HG02943 (cell line): ENCODE measurements at regions not wholly inside any gene's neighbourhood (a gene's known extent, or its start where the extent isn't known, plus 50 kb on each side); places are given as distances from the start of the nearest gene placed in this dataset.
"Not testable (repeated sequence)": the region's sequence is repeated elsewhere in the genome, so short reads cannot be mapped to it uniquely, and the experiment has no call there.

ENCODE experiments used
- ATAC-seq: cut with Tn5 transposase; IDR thresholded peaks from one replicate; pipeline ENCODE4 v1.9.1; 2021; ENCODE audit warnings: mild to moderate bottlenecking, low read depth, moderate library complexity; ENCODE audit not compliant: unreplicated experiment

DNA sequence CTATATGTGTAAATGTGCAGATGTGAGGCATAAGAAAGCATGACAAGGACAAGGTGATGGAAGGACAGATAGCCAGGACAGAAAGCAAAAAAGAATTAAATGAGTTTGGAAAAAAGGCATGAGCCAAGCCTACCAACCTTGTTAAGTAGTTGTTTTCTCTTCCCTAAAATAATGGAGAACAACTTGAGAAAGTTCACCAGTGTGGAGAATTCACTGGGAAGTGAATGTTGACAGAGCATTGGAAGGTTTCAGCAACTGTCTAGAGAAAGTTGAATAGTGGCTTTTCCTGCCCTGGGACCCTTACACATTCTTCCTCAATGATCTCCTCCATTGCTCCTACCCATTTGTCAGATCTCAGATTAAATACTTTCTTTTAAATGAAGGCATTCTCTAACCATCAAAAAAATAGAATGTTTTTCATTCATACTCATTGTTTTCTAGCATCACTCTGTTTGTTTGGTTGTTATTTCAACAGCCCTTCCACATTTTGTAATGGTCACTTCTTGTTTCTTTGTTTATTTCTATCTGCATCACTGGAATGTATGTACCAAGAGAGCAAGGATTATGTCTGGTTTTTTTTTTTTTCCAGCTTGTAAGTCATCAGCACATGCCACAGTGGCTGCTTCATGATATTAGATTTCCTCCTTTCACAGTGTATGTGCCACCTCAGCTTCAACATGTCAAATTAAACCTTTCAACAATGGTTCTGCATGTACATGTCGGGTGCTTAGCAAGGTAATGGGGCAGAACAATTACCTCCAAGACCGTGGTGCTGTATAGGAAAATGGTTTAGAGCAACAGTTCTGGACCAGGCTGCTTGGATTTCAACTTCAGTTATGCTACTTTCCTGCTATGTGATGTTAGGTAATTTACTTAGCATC lies 586.0 kb upstream of the VRK2 start:
- ATAC-seq, result no peak

DNA sequence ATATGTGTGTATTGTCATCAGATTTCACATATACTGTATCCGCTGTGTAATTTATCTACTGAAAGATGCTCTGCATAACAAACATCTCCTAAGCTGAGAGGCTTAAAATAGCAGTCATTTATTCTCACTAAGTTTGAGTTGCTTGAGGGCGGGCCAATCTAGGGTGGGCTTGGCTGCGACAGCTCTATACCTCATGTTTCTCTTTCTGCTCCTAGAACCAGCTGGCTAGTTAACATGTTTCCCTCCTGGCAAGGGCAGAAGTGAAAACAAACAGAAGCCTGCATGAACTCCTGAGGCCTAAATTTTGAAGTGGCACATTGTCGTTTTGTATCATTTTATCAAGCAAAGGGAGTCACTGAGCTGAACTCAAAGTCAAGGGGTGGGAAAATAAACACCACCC lies 585.0 kb upstream of the VRK2 start:
- no peak for ATAC-seq

DNA sequence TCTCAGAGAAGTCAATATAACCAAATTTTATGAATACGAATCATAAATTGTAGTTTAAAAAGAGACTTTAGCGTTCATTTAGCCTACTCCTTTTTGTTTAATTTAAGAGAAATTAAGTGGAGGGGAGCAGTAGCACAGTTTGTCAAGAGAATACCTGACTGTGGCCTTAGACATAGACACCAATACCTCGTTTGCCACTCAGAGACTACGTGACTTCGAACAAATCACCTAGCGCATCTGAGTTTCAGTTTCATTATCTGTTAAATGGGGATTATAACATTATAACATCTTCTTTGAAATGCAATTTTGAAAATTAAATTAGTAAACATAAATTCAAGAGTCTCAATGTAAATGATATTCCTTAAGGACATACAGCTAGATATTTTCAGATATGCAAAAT lies 581.5 kb upstream of the VRK2 start:
- ATAC-seq, result no peak

DNA sequence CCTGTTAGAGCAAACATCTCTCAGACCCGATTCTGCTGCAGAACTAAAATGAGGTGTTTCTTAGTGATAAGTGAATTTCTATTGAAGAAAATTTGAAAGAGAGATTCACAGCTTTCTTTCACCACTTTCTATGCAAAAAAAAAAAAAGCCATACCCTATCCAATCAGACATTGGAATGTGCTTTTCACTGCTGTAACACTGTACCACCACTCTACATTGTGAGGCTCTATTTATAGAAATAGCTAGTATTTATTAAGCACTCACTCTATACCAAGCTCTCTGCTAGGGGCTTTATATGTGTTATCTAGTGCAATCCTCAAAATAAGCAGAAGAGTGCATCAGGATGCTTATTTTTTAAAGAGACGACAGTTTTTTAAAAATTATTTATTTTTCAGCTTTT lies 580.6 kb upstream of the VRK2 start:
- ATAC-seq, result no peak

DNA sequence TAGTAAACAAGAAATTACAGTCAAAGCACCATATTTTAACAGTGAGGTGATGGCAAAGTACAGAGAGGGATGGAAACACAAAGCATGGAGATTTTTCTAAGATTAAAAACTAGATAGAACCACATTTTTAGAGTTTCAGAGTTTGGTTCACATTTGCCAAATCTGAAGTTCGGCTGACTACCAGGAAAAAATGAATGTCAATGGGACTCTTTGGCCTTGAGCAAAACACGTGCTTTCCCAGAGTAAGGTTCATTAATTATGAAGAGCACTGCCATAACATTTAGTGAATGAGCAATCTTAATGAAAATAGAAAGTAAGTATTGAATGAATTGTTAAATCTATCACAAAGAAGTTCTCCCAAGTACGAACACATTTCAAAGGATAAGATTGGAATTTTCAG lies 571.2 kb upstream of the VRK2 start:
- ATAC-seq, result no peak

DNA sequence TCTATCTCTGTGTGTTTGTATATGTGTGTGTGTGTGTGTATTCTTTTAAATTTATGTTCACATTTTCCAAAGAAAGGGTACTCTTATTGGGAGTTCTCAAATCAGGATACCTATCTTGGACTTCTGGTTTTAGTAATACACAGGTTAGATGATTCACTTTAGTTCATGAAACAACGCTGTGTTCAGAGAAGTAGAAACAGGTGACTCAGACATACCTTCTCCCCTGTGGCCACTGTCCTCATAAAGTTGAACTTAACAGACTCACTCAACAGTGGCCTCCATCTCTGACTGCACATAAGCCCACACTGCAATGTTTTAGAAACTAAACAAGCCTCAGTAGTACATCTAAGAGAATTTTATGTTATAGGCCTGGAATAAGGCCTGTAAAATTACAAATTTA lies 566.6 kb upstream of the VRK2 start:
- ATAC-seq, result no peak

DNA sequence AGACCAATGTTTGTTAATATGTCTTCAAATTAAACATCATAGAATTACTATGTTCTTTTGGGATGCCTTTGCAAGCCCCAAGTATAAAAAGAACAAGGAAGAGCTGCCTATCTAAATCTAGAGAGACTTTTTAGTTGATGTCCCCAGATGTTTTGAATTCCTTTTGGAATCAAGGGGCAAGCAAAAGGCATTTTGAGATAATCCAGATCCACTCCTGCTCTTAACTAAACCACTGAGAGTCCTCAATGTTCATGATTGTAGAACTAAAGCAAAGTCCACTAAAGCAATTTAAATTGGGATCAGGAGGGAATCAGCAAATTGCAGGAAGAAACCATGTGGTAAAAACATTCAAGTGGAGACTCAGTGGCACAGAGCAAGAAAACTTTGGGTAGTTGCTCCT lies 558.5 kb upstream of the VRK2 start:
- no peak for ATAC-seq

DNA sequence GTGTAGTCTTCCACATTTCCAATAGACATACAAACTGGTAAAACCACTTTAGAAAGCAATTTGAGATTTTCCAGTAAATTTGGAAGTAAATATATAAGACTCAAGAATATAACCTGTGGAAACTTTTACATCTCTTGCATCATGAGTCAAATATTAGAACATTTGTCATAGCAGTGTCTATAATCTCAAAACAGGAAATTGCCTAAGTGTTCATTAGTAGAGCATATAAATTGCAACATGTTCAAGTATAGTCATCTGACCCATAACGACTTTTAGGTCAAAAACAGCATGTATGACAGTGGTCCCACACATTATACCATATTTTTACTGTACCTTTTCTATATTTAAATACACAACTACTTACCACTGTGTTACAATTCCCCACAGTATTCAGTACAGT lies 555.9 kb upstream of the VRK2 start:
- ATAC-seq, result no peak

DNA sequence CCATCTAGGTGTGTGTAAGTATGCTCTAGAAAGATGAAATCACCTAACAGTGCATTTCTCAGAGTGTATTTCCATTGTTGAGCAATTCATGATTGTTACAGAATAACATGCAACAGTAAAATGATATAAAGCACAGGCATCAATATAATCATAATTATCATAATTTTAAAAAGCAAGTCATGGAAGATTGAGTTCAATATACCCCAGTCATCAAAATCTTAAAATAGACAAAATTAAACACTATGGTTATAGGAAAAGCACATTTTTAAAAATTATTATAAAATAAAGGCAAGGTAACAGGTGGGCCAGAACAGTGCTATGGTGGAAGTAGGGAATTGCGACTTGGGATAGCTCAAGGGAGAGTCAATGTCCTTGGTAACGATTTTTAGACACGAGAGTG lies 555.4 kb upstream of the VRK2 start:
- no peak for ATAC-seq

DNA sequence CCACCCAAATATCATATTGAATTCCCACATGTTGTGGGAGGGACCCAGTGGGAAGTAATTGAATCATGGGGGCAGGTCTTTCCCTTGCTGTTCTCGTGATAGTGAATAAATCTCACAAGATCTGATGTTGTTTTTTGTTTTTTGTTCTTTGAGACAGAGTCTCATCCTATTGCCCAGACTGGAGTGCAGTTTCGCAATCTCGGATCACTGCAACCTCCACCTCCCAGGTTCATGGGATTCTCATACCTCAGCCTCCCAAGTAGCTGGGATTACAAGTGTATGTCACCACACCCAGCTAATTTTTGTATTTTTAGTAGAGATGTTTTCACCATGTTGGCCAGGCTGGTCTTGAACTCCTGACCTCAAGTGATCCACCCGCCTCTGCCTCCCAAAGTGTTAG lies 552.6 kb upstream of the VRK2 start:
- not testable (repeated sequence) for ATAC-seq

DNA sequence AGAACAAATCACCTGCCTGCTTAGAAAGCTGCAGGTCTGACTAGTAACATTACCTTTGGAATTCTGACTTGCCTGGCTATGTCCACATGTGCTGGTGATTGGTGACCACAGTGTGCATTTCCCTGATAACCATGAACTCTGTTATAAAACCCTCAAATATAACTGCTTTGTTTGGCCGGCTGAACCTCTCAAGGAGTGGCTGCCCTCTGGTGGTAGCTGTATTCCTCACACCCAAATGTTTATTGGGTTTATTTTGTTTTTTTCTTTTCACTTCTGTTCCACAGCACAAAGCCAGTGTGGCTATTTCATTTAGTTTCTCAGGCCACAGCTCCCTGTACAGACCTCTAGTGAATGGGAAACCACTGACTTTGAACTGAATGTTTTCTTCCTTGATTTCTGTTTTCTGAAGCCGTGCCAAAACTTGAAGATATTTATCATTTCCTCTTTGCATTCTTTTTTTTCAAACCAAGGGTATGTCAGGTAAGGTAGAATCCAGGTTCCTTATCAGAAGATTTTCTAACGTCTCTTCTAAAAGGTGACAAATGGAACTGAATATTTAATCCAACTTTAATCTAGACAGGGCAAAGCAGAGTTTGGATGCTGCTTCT lies 549.0 kb upstream of the VRK2 start:
- ATAC-seq, result peak; percentile 72

DNA sequence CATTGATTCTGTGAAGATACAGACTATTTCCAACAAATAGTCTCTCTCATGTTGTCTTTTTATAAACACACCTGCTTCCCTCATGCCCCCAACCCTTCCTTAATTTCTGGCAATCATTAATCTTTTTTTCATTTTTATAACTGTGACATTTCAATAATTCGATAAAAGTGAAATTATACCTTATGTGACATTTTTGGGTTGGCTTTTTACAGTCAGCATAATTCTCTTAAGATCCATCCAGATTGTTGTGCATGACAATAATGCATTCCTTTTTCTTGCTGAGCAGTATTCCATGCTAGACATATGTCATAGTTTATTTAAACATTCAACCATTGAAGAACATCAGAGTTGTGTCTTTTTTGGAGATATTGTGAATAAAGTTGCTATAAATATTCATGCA lies 541.8 kb upstream of the VRK2 start:
- no peak for ATAC-seq

DNA sequence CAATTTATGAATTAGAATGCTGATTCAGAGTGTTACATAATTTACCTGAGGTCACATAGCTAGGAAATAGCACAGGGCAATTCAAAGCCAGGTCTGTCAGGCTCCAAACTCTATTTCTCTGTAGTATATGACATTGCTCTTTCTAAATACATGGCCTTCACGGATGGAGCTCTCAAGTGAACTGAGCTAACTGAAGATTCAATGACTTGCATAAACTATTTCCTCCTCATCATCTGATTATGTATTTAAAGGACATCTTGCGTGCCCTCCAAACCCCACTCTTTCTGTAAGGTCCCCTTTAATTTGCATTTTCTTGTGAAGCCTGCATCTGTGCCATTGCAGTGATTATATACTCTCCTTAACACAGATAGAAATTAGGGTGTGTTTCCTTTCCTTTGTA lies 537.4 kb upstream of the VRK2 start:
- ATAC-seq, result no peak

DNA sequence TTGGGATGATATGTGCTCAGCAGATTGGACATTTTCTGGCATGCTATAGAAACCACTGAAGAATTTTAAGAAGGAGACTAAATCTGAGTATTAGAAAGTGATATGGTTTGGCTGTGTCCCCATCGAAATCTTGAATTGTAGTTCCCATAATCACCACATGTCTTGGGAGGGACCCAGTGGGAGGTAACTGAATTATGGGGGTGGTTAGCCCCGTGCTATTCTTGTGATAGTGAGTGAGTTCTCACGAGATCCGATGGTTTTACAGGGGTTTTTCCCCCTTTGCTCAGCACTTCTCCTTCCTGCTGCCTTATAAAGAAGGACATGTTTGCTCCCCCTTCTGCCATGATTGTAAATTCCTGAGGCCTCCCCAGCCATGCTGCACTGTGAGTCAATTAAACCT lies 535.9 kb upstream of the VRK2 start:
- no peak for ATAC-seq

DNA sequence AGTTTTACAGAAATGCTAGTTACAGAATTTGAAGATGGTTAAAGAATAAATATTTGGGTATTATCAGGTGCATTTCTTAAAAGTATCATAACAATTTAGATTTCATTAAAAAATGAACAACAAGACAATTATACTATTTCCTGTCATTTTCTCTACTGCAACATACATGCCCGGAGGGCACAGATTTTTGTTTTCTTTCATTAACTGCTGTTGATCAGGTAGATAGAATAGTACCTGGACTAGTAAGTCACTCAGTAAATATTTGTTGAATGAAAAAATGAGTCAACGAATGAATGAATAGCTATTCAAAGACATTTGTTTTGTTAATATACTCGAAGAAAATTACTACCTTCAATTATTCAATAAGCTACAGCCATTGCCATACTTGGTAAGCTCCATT lies 531.2 kb upstream of the VRK2 start:
- ATAC-seq, result no peak

DNA sequence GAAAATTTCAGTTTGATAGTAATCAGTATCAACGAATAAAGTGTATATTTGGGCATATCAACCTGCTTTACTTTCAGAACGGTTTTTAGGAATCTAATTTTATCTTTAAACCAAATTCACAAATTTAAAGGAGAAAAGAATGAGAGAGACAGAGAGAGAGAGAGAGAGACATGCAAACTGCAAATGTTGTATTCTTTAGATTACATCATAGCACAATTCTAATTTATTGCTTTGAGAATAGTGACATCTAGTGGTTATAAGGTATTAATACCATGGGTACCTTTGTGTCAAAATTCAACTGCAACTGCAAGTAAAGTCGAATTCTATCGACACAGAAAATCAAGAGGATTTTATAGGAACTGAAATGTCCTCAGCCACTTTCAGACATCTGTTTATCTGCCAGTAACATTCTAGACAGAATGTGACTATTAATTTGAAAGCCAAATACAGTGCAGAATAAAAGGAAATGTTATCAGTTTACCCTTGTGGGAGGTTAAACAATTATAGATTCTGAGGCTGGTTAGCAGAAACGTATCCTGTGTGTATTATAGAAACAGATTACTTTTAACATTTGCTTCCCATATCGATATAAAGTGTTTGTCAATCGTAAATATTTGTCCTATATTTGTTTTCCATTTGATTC lies 529.8 kb upstream of the VRK2 start:
- ATAC-seq, result peak; percentile 82

DNA sequence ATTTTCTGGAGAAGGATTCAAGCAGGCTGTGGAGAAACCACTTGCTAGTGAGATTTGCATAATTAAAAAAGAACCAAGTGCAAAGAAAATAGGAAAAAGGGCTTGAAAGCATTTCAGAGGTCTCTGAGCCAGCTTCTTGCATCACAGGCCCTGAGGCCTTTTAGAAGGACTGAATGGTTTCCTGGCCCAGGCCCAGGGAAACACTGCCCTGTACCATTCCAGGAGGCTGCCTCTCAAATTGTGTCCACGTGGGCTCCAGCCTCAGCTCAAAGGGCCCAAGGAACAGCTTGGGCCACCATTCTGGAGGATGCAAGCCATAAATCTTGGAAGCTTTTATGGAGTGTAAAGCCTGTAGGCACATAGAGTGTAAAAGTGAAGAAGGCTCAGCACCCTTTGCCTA lies 523.3 kb upstream of the VRK2 start:
- no peak for ATAC-seq

DNA sequence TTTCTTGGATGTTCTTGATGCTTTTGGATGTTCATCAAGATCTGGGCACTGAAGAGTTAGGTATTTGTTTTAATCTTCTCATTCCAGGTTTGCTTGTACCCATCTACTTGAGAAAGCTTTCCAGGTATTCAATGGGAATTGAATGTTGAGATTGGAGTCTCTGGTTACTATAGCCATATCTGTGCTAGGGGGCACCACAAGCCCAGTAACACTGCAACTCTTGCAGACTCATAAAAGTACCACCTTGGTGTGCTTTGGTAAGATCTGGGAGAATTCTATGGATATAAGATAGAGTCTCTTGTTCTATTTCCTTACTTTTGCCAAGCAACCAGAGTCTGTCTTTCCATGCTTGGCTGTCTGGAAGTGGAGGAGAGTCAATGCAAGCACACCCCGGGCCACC lies 518.9 kb upstream of the VRK2 start:
- ATAC-seq, result no peak

DNA sequence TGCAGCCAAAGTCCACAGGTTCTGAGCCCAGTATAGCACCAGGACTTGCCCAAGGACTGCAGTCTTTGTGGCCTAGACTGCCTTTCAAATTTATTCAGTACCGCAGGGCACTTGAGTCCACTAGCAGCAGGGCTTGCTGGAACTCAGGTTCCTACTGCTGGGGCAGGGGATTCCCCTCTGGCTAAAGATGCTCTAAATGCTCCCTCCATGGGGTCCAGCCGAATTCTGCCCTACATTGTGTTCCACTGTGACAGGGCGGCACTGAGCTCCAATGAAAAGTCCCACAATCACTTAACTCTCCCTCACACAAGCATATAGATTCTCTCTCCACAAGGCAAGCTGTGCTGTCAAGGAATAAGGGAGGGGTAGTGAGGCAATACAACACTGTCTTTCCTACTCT lies 518.1 kb upstream of the VRK2 start:
- no peak for ATAC-seq

DNA sequence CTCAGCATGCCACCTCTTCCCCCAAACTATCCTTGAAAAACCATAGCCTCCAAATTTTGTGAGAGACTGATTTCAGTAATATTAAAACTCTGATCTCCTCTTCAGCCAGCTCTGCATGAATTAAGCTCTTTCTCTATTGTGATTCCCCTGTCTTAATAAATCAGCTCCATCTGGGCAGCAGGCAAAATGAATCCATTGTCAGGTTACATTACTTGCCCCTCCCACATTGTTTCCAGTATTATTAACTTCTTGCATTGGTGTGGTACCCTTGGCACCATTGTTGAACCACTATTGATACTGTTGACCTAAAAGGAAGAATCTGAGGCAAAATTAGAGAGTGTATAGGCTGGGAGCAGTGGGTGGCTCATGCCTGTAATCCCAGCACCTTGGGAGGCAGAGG lies 512.2 kb upstream of the VRK2 start:
- no peak for ATAC-seq

DNA sequence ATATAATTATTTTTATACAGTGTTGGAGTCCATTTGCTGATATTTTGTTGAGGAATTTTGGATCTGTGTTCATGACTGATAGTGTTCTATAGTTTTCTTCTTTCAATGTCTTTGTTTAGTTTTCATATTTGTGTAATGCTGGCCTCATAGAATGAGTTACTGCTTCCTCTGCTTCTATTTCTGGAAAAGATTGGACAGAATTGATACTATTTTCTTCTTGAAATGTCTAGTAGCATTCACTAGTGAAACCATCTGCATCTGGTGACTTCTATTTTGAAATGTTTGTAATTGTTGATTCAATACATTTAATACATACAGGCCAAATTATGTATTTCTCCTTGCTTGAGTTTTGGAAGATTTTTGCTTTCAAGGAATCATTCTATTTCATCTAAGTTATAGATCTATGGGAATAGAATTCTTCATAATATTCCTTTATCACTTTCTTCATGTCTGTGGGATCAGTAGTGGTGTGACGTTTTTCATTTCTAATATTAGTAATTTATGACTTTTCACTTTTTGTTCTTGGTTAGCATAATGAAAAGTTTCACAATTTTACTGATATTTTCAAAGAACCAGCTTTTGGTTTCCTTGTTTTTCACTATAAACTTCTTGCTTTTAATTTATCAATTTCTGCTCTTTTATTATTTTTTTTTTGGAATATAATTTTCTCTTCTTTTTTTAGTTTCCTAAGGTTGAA lies 509.9 kb upstream of the VRK2 start:
- no peak for ATAC-seq
